CD4-positive, alpha-beta memory T cell (primary cell): ENCODE measurements at regions not wholly inside any gene's neighbourhood (a gene's known extent, or its start where the extent isn't known, plus 50 kb on each side); places are given as distances from the start of the nearest gene placed in this dataset.
"Not testable (repeated sequence)": the region's sequence is repeated elsewhere in the genome, so short reads cannot be mapped to it uniquely, and the experiment has no call there.

Experiments
- CTCF ChIA-PET: fragments of 350-600 bp; sonication (Branson Sonifier 250); formaldehyde crosslinking; loops from one replicate; lab custom pipeline; 2021; ENCODE audit warnings: inconsistent platforms; ENCODE audit not compliant: partially characterized antibody; lab: Charles Lee
- POLR2A ChIA-PET: fragments of 350-600 bp; sonication (Branson Sonifier 250); formaldehyde crosslinking; loops from one replicate; lab custom pipeline; 2021; ENCODE audit not compliant: partially characterized antibody; lab: Charles Lee
- DNase-seq, 5 donors: peaks; one replicate each; pipeline versions ENCODE4 v3.0.0 to v3.0.0-alpha.2; 2020 to 2022; ENCODE audit warnings: mixed read lengths in 1 of 5
- H3K27ac ChIP-seq: one replicate; pipeline ENCODE4 v1.7.0; 2013; ENCODE audit warnings: low read depth, low read length
- H3K27me3 ChIP-seq: 2 replicates; pipeline ENCODE4 v1.7.0; 2013; ENCODE audit warnings: mild to moderate bottlenecking, low read length, moderate library complexity; ENCODE audit not compliant: insufficient read depth
- H3K36me3 ChIP-seq: 2 replicates; pipeline ENCODE4 v1.7.0; 2013; ENCODE audit warnings: mild to moderate bottlenecking, low read length, moderate library complexity; ENCODE audit not compliant: insufficient read depth
- H3K4me1 ChIP-seq: 2 replicates; pipeline ENCODE4 v1.7.0; 2013; ENCODE audit warnings: mild to moderate bottlenecking, low read length, moderate library complexity; ENCODE audit not compliant: insufficient read depth
- H3K4me3 ChIP-seq, 2 donors: one replicate each; pipeline ENCODE4 v1.7.0; 2013; ENCODE audit warnings: low read length in 2 of 2, mild to moderate bottlenecking in 1 of 2
- H3K9me3 ChIP-seq, 2 donors: one replicate each; pipeline ENCODE4 v1.7.0; 2013; ENCODE audit warnings: low read length in 2 of 2, control low read depth in 1 of 2; ENCODE audit not compliant: control insufficient read depth in 1 of 2
- H3K27ac Mint-ChIP-seq, 7 donors: one replicate each; pipeline ENCODE4 v1.8.0; 2020 to 2021; ENCODE audit warnings: mixed read lengths in 7 of 7, mild to moderate bottlenecking in 6 of 7, inconsistent platforms in 3 of 7, moderate library complexity in 3 of 7
- H3K27me3 Mint-ChIP-seq, 2 donors: one replicate each; pipeline ENCODE4 v1.8.0; 2020 to 2021; ENCODE audit warnings: mixed read lengths in 2 of 2
- H3K36me3 Mint-ChIP-seq, 2 donors: one replicate each; pipeline ENCODE4 v1.8.0; 2020 to 2021; ENCODE audit warnings: mixed read lengths in 2 of 2, inconsistent platforms in 1 of 2, mild to moderate bottlenecking in 1 of 2
- H3K4me1 Mint-ChIP-seq, 4 donors: one replicate each; pipeline ENCODE4 v1.8.0; 2020 to 2021; ENCODE audit warnings: mixed read lengths in 4 of 4, mild to moderate bottlenecking in 1 of 4
- H3K4me3 Mint-ChIP-seq, 8 donors: one replicate each; pipeline ENCODE4 v1.8.0; 2020 to 2021; ENCODE audit warnings: mixed read lengths in 8 of 8, mild to moderate bottlenecking in 7 of 8, moderate library complexity in 6 of 8, inconsistent platforms in 3 of 8
- H3K9me3 Mint-ChIP-seq, 8 donors: one replicate each; pipeline ENCODE4 v1.8.0; 2020 to 2021; ENCODE audit warnings: mixed read lengths in 8 of 8, mild to moderate bottlenecking in 5 of 8, inconsistent platforms in 3 of 8, moderate library complexity in 1 of 8
- intact Hi-C: fragments of 100-400 bp; cut with micrococcal nuclease; formaldehyde crosslinking; loops from one replicate; pipeline ENCODE4 v1.15.1; 2023

- intact Hi-C loops = no loop called here
- no peaks in the 10 kb centered on the region for H3K4me1 ChIP-seq
- no peak overlapping the region for H3K4me3 ChIP-seq
- no peak for DNase-seq
- Mint-ChIP-seq H3K4me1 (no peaks in the 10 kb centered on the region), H3K36me3 (peaks cover 0 to 4% of the 10 kb centered on the region in 2 donors), H3K27ac (no peak overlapping the region), H3K4me3 (no peak overlapping the region), H3K27me3 (peaks cover 2 to 4% of the 10 kb centered on the region in 2 donors), H3K9me3 (peaks cover 0 to 18% (median 7%) of the 10 kb centered on the region in 8 donors)
- H3K27me3 ChIP-seq = no peaks in the 10 kb centered on the region
- CTCF ChIA-PET = interaction anchor here (2.1 kb wide), 1 partner anchor 21 kb away, joined by 12 read pairs; no protein-coding TSS in a partner anchor
- POLR2A ChIA-PET = no interaction called here
- no peaks in the 10 kb centered on the region for H3K36me3 ChIP-seq
- no peak overlapping the region for H3K27ac ChIP-seq
- no peaks in the 10 kb centered on the region for H3K9me3 ChIP-seq
Measured at GRCh38 chr1:101485712-101486111, 248.9 kb downstream of the S1PR1 start.

- peaks cover 0 to 28% (median 14%) of the 10 kb centered on the region in 8 donors for H3K9me3 Mint-ChIP-seq
- H3K4me3 Mint-ChIP-seq, H3K4me3 ChIP-seq, H3K27ac ChIP-seq, H3K36me3 ChIP-seq, H3K4me1 Mint-ChIP-seq, H3K36me3 Mint-ChIP-seq, intact Hi-C loops, H3K27me3 ChIP-seq, H3K27me3 Mint-ChIP-seq, CTCF ChIA-PET, POLR2A ChIA-PET, H3K9me3 ChIP-seq, H3K27ac Mint-ChIP-seq, DNase-seq, H3K4me1 ChIP-seq: not testable (repeated sequence)
Measured at GRCh38 chr1:101492144-101492543, 255.3 kb downstream of the S1PR1 start.

GRCh38 chr1:101493920-101494319, 257.1 kb downstream of the S1PR1 start:
- CTCF ChIA-PET = interaction anchor here (2.0 to 2.5 kb wide), 2 partner anchors 12 kb away, joined by 6 to 7 read pairs; no protein-coding TSS in a partner anchor
- H3K9me3 Mint-ChIP-seq = peaks cover 0 to 26% (median 14%) of the 10 kb centered on the region in 8 donors

GRCh38 chr1:101496109-101496508, 259.3 kb downstream of the S1PR1 start:
- no peak overlapping the region for H3K27ac Mint-ChIP-seq
- Histone ChIP-seq H3K4me3 (no peak overlapping the region), H3K9me3 (no peaks in the 10 kb centered on the region), H3K27me3 (no peaks in the 10 kb centered on the region), H3K4me1 (no peaks in the 10 kb centered on the region), H3K27ac (no peak overlapping the region), H3K36me3 (no peaks in the 10 kb centered on the region)
- H3K27me3 Mint-ChIP-seq = peaks cover 8 to 9% of the 10 kb centered on the region in 2 donors
- no peak for DNase-seq
- H3K4me3 Mint-ChIP-seq = no peak overlapping the region
- ChIA-PET POLR2A (no interaction called here), CTCF (interaction anchor here (1.1 kb wide), 1 partner anchor 10 kb away, joined by 8 read pairs; no protein-coding TSS in a partner anchor)
- intact Hi-C loops = no loop called here
- no peaks in the 10 kb centered on the region for H3K36me3 Mint-ChIP-seq
- H3K9me3 Mint-ChIP-seq = peaks cover 0 to 7% (median 4%) of the 10 kb centered on the region in 8 donors
- no peaks in the 10 kb centered on the region for H3K4me1 Mint-ChIP-seq

More at GRCh38 chr1:101493920-101494319, 257.1 kb downstream of the S1PR1 start:
- H3K9me3 ChIP-seq, H3K4me3 ChIP-seq, H3K4me1 Mint-ChIP-seq, DNase-seq, H3K36me3 Mint-ChIP-seq, H3K27ac Mint-ChIP-seq, H3K4me1 ChIP-seq, POLR2A ChIA-PET, H3K27me3 ChIP-seq, H3K36me3 ChIP-seq, intact Hi-C loops, H3K4me3 Mint-ChIP-seq, H3K27ac ChIP-seq: not testable (repeated sequence)
- H3K27me3 Mint-ChIP-seq = peaks cover 8 to 10% of the 10 kb centered on the region in 2 donors

- POLR2A ChIA-PET = no interaction called here
- Histone ChIP-seq H3K27me3 (no peaks in the 10 kb centered on the region), H3K4me3 (no peak overlapping the region), H3K9me3 (no peaks in the 10 kb centered on the region), H3K36me3 (no peaks in the 10 kb centered on the region), H3K4me1 (no peaks in the 10 kb centered on the region), H3K27ac (no peak overlapping the region)
- CTCF ChIA-PET = no interaction called here
- no peak for DNase-seq
- no peaks in the 10 kb centered on the region for H3K36me3 Mint-ChIP-seq
- peaks cover 2 to 7% of the 10 kb centered on the region in 2 donors for H3K27me3 Mint-ChIP-seq
- no peak overlapping the region for H3K4me3 Mint-ChIP-seq
- intact Hi-C loops = no loop called here
- no peaks in the 10 kb centered on the region for H3K9me3 Mint-ChIP-seq
- no peak overlapping the region for H3K27ac Mint-ChIP-seq
- H3K4me1 Mint-ChIP-seq = no peaks in the 10 kb centered on the region
Measured at GRCh38 chr1:101497881-101498559, 261.2 kb downstream of the S1PR1 start.

GRCh38 chr1:101504106-101504505, 267.3 kb downstream of the S1PR1 start:
- H3K36me3 ChIP-seq, H3K36me3 Mint-ChIP-seq, H3K4me1 Mint-ChIP-seq, H3K27ac Mint-ChIP-seq, intact Hi-C loops, H3K4me3 Mint-ChIP-seq, CTCF ChIA-PET, H3K9me3 ChIP-seq, H3K27me3 Mint-ChIP-seq, H3K27ac ChIP-seq, DNase-seq, H3K9me3 Mint-ChIP-seq, H3K27me3 ChIP-seq, POLR2A ChIA-PET, H3K4me3 ChIP-seq, H3K4me1 ChIP-seq: not testable (repeated sequence)

GRCh38 chr1:101505240-101505639, 268.4 kb downstream of the S1PR1 start:
- H3K27me3 ChIP-seq, H3K36me3 Mint-ChIP-seq, POLR2A ChIA-PET, H3K9me3 Mint-ChIP-seq, intact Hi-C loops, H3K4me1 ChIP-seq, H3K9me3 ChIP-seq, H3K36me3 ChIP-seq, H3K27me3 Mint-ChIP-seq, H3K4me3 ChIP-seq, H3K4me3 Mint-ChIP-seq, H3K27ac ChIP-seq, H3K27ac Mint-ChIP-seq, H3K4me1 Mint-ChIP-seq, DNase-seq: not testable (repeated sequence)
- CTCF ChIA-PET = interaction anchor here (1.5 to 3.7 kb wide), 7 partner anchors 14 to 63 kb away, joined by 4 to 30 read pairs (median 7); no protein-coding TSS in a partner anchor
